ENCODE measurements at regions not wholly inside any gene's neighbourhood (a gene's known extent, or its start where the extent isn't known, plus 50 kb on each side); places are given as distances from the start of the nearest gene placed in this dataset.

- 53% methylated on average over 2 of the region's 2 CpGs for WGBS
- H3K27me3 ChIP-seq (replicated peaks; ENCODE audit: insufficient read depth): no peaks in the 10 kb centered on the region
- intact Hi-C loops (cut with DNase I): no loop called here
- H3K36me3 ChIP-seq: no peaks in the 10 kb centered on the region
- DNase-seq (ENCODE audit: low spot score): no peak
- no peaks in the 10 kb centered on the region for H3K4me1 ChIP-seq (replicated peaks)
- no peak overlapping the region for H3K4me3 ChIP-seq
- H3K9me3 ChIP-seq: no peaks in the 10 kb centered on the region
- no peak overlapping the region for H3K27ac ChIP-seq
- TF ChIP-seq POLR2AphosphoS5 (IDR thresholded peaks at IDR 0.05): no peak
- no peak for TF ChIP-seq CTCF (IDR thresholded peaks at IDR 0.05)
- no peak for TF ChIP-seq POLR2A (IDR thresholded peaks at IDR 0.05)
Measured at GRCh38 chr1:84048820-84049219, 49.9 kb upstream of the TTLL7 start.

Measured in prostate gland (tissue), 2 donors.